Fibroblast of lung (primary cell): ENCODE measurements at regions not wholly inside any gene's neighbourhood (a gene's known extent, or its start where the extent isn't known, plus 50 kb on each side); places are given as distances from the start of the nearest gene placed in this dataset.

Source experiments
- EZH2 ChIP-seq: IDR thresholded peaks from 2 replicates; pipeline ENCODE4 v1.5.1; 2012; ENCODE audit warnings: low read length, control low read depth, mild to moderate bottlenecking; ENCODE audit errors: missing control alignments
- TF ChIP-seq, protein P1 (sequence below), 2 donors: IDR thresholded peaks in 1 of 2; conservative IDR thresholded peaks in 1 of 2; 1 replicate in 1 of 2; 2 replicates in 1 of 2; pipeline ENCODE4 v1.5.1; 2011 to 2012; ENCODE audit warnings: low read length in 2 of 2, control low read depth in 1 of 2, inconsistent platforms in 1 of 2, low read depth in 1 of 2, mild to moderate bottlenecking in 1 of 2

DNA sequence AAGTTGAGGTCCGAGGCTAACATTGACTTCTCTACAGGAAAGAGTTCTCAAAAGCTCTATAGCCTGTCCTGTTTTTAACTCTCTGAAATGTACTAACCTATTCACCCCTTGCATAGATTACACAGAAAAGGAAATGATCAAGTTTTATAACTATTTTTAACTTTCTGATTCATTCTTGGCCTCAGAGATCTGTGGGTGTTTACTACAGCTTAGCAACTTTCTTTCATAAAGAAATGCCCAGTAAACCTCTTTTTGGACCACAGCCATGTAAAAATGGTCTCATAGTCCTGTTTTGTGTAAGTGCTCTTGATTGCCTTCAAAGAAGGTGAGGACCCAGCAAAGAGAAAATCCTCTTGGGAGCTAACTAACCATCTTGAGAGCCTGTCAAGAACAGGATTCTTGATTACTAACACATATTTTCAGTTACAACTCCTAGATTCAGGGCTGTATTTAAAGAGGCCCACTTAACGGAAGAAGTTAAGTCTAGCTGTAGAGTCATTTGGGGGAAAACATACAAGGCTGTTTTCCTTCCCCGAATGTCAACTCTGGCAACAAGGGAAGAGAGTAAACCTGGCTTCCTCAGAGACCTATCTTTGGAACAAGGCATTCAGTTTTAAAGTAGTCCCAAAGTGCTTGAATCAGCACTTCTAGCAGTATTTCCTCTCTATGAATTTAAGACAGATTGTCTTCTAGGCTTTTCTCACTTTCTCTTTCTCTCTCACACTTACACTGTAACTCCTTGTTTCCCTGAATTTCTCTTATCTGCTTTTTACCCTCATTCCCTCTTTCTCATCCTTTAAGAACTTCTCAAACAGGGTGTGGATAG, 78.2 kb downstream of the IL21 start:
- TF ChIP-seq, protein P1, sequence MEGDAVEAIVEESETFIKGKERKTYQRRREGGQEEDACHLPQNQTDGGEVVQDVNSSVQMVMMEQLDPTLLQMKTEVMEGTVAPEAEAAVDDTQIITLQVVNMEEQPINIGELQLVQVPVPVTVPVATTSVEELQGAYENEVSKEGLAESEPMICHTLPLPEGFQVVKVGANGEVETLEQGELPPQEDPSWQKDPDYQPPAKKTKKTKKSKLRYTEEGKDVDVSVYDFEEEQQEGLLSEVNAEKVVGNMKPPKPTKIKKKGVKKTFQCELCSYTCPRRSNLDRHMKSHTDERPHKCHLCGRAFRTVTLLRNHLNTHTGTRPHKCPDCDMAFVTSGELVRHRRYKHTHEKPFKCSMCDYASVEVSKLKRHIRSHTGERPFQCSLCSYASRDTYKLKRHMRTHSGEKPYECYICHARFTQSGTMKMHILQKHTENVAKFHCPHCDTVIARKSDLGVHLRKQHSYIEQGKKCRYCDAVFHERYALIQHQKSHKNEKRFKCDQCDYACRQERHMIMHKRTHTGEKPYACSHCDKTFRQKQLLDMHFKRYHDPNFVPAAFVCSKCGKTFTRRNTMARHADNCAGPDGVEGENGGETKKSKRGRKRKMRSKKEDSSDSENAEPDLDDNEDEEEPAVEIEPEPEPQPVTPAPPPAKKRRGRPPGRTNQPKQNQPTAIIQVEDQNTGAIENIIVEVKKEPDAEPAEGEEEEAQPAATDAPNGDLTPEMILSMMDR (conservative IDR thresholded peaks at IDR 0.05 in 1 of 2, IDR thresholded peaks at IDR 0.05 in 1 of 2; ENCODE audit: low read depth in 1 of 2, low read length in 2 of 2), result no peak
- TF ChIP-seq EZH2, result no peak
